NCI-H446 (cell line): ENCODE measurements at regions not wholly inside any gene's neighbourhood (a gene's known extent, or its start where the extent isn't known, plus 50 kb on each side); places are given as distances from the start of the nearest gene placed in this dataset.
"Not testable (repeated sequence)": the region's sequence is repeated elsewhere in the genome, so short reads cannot be mapped to it uniquely, and the experiment has no call there.

ENCODE experiments used
- DNase-seq, 2 experiments: peaks; one replicate each; lab custom pipeline; 2025; lab: John Stamatoyannopoulos, UW

DNA sequence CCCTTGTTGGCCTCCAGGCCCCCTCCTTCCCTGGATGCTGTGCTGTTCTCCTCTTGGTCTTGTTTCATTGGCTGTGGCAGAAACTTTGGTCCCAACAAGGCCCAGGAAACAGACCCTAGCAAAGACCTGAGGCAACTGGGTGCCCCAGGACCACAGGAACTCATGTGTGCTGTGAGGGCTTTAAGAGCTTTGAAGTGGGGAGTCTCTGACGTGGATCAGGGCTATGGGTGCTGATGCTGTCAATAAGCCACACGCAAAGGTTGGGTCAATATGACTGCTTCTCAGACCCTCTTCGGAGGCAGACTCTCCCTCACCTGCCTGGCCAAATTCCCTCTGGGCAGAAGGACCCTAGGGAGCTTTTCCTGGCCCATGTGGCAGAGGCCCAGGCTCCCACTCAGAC is 91.5 kb upstream of the MLN start:
- DNase-seq, result no peak

DNA sequence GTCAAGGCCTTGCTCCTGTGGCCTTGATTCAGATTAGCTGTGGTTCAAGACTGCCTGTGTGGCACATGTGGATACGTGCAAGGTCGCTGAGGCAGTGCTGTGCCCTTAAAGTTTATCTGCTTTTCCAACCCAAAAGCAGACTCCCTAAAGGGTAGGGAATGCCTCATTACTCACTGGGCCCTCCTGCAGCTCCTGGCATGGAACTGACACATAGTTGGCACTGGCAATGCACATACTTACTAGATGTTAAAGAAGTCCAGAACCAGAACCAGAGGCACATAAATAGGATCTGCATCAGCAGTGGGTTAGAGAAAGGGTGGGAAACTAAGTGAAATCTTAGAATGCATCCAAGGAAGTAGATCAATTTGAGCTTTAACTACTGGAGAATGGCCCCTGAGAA is 90.6 kb upstream of the MLN start:
- peak; percentile 7 to 42 for DNase-seq

DNA sequence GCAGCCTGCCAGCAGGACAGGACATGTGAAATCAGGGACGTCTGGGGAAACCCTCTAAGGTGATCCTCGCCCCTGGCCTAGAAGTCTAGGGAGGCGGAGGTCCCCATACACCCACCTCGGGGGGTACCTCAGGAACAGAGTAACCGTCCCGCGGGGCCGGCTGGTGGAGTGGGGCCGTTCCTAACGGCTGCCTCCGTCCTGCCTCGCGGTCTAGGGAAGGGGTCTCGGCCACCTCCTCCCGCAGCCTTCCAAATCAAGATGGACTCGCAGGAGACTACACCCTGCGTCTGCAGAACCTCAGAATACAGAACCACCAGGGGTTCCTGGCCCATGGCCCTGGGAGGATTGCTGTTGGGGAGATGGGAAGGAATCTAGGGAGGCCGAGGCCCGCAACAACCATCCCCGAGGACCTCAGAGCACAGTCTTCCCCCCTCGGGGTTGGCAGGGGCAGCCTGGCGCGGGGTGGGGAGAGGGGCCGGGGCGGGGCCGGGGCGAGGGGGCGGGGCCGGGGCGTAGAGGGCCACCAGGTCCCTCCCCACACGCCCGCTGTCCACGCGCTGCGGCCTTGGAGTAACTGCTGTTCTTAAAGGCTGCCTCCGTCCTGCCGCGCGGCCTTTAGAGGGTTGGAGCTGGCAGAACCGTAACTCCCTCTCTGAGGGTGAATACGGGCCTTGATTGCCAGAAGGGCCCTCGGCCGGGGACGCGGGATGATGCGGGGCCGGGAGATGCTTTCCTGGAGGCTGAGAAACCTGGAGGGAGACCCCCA is 89.0 kb upstream of the MLN start:
- DNase-seq, result no peak

DNA sequence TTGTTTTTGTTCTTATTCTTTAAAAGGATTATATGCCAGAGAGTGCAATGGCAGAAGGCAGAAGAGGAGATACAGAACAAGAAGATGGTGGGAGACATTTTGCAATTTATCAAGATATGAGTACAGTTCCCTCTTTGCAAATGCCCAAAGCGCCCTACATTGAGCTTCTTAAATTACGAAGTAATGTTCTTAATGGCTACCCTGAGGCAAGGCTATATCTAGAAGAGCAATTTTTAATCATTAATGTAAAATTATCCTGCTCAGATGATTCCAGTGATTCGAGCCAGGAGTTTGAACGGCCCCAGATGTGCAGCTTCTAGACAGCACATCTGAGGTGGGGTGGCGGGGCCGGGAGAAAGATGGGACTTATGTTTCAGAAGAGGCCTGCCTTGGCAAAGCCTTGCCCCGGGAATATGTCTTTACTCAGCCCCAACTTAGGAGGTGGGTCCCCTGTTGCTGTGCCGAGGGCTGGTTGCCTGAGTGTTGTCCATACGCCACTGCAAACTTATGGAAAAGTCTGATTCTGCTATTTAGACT is 84.9 kb upstream of the MLN start:
- DNase-seq, result no peak

DNA sequence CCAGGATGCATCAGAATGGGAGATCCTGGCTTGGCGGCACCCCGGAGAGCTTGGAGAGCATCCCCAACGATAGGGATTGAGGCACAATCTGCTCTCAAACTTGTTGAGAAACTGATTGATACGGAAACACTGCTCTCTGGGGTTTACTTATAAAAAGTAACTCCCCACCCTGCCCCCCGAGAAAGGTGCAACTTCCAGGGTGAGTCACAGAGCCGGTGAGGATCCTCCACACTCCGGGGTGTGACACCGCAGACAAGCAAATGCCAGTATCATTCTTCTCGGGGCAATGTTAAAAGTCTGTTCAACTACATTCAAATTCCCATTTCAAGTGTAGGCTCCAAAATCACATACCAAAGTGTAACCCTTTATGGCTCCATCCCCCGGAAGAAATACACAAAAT is 84.4 kb upstream of the MLN start:
- no peak for DNase-seq

DNA sequence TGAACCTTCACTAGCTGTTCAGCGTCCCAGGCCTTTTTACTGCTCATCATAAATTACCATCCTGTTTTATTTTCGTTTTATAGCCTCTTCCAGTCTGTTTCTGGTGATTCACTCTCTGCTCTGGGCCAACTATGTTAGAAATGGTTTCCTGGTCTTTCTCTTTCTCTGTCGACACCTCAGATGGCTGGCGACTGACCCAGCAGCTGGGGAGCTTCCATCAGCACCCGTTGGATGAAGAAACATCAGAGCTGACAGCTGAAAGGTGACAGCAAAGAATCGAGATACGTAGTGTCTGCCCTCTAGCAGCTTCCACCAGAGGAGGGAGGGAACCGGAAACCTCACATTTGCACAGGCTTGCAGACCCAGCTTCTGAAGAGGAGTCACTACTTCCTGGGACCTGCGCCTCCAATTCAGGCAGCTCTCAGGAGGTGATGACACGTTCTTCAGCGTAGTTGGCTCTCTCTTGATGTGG is 82.9 kb upstream of the MLN start:
- DNase-seq, result no peak

DNA sequence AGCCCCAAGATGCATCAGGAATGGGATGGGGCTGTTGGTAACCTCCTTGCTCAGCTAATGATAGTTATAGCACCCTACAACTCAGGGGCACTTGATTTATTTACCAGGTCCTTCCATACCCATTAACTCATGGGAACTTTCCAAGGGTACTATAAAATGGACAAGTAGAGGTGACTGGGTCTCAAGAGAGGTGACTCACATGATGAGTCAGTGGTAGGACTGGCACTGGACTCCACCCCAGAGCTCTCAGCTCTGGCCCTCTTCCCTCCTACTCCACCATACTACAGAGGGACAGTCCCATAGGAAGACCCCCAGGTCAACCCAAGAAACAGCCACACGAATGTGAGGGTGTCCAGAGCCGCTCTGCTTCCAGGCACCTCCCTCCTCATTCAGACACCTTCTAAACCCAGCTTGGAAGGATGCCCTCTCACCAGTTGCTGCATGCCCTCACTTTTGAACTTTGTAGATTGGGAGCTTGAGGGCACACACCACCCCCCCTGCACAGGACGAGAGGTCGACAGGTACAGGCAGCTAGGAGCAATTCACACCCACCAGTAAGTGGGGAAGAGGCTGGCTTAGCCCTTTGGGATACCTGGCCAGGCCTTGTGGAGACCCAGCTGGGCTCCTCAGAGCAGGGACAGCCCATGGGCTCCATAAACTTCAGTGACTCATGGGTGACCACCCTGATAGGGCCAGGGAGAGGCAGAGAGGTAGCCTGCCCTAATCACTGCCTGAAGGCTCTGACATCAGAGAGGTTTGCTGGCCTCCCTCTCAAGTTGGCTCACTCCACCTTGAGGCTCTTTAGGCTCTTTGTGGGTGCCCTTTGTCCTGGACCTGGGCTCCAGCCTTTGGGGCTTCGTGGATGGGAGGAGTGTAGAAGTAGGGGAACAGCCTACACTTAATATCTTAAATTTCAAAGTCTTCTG is 81.6 kb upstream of the MLN start:
- no peak for DNase-seq

DNA sequence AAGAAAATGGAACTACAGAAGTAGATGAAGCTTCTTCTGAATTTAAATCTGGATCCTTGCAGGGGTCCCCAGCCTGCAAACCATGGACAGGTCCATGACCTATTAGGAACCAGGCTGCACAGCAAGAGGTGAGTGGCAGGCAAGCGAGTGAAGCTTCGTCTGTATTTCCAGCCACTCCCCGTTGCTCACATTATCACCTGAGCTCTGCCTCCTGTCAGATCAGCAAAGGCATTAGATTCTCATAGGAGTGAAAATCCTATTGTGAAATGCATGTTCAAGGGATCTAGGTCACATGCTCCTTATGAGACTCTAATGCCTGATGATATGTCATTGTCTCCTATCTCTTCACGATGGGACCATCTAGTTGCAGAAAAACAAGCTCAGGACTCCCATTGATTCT is 79.8 kb upstream of the MLN start:
- not testable (repeated sequence) for DNase-seq

DNA sequence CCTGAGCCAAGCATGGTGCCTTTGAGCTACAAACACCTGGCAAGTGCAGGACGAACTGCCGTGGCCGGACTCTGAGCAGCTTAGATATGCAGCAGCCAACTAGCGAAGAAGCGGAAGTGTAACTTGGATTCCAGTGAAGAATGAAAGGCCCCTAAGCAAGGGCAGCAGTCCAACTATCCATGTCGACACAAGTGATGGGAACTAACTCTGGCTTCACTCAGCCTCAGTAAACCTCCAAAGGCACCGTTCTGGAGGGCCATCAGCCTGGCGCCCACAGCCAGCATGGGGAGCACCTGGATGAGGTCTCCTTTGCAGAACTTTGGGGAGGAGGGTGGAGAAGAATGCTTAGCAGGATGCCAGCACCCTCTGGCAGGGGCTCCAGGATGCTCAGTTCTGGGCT is 78.4 kb upstream of the MLN start:
- no peak for DNase-seq

DNA sequence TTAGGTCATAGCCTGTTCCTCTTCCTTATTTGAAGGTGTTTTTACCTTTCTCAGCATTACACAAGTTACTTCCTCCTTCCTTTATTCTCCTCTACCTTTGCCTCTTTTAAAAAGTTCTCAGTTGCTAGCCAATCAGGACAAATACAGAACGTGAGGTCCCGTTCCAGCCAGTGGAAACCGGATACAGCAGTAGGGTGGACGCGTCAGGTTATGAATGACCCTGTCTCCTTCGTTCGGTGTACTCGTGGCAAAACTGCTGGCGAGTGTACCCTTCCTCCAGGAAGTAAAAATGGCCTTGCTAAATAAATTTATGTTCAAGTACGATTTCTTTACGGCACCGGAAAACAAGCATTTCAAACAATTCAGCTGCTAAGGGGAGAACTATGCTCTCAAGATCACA is 77.0 kb upstream of the MLN start:
- no peak for DNase-seq

DNA sequence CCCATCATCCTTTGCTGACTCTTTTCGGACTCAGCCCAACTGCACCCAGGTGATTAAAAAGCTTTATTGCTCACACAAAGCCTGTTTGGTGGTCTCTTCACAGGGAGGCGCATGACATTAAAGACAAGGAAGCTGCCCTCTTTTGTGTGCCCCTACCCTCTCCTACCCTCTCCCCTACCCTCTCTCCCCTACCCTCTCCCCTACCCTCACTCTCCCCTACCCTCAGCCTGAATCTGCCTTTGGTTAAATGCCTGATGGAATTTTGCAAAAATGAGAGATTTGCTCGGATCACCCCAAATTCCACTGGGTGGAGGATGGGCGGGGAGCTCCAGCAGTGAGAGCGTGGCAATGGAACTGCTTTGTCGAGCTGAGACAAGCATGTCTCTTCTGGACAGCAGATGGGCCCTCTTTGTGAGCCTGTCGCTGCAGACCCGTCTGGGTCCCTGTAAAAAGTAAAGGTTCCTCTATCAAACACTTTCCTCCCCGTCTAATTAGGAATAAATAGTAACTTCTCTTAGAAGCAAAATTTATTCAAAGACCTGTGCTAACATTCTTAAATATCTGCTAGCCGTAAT is 76.4 kb upstream of the MLN start:
- no peak for DNase-seq

DNA sequence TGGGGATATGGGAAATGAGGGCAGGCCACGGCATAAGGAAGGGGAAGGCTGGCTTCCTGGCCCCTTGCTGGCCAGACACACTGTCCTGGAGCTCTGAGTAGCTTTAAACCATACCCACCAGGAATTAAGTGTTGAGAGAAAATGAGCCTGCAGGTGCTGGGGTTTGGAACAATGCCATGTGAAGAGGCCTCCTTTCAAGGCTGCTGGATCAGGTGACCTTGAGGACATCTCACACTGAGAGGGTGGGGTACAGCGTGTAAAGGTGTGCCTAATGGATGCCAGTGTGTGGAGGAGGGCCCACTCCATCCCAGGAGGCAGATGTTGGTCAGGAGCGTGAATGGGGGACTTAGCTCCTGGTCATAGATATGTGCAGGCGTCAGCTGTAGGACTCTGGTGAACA is 74.8 kb upstream of the MLN start:
- no peak for DNase-seq

DNA sequence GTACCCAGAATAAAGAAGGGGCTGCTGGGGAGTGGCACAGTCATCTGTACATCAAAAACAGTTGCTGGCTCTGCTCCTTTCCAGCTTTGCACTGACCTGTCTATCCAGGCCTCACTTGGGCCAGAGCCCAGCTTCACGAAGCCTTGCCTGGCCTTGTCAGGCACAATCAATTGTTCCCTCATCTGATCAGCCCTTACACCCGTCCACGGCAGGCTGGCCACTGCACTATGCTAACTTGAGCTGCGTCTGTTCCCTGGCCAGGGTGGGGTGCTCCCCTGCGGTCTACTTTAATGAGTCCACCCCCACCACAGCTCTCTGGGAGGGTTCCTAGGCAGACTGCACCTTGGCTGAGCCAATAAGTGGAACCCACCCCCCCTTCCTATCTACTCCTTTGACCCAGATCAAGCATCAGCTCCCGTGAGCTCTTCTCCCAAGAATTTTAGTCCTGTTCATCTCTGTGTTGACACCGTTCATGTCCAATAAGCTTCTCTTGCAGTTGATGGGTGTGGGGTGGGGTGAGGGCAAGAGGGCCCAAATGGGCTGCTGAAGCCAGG is 74.3 kb upstream of the MLN start:
- DNase-seq, result no peak

DNA sequence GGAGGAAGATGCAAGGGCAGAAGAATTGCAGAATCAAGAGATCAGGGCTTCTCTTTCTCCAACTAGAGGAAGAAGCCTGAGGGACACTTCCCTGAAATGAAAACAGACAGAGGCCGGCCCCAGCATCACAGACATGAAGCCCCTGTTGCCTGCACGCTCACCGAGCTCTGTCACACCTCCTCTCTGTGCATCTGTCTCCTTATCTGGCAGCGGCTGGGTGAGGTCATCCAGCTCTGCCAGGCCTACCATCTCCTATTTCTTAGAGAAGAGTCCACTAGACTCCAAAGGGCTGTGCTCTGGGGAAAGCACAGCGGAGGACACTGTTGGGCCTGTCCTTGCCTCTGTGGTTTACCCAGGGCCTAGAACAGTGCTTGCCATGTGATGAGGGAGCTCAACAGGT is 71.9 kb upstream of the MLN start:
- DNase-seq, result no peak

DNA sequence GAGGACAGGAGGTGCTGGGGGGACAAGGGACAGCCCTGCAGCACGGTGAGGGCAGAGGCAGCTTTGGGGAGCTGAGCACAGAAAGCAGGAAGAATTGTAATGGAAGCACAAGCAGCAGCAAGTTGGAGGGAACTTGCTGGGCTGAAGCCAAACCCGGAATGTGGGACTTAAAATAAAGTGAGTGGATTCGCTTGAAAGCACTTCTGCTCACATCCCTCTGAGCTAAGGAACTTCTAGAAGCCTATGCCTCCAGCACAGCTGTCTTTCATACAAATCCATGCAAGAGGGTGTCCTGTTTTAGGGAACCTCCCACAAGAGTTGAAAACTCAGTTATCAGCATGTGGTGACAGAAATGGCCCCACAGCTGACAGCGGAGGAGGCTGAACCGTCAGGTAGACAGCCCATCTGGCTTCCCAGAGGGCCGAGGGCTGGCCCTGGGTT is 71.4 kb upstream of the MLN start:
- no peak for DNase-seq

DNA sequence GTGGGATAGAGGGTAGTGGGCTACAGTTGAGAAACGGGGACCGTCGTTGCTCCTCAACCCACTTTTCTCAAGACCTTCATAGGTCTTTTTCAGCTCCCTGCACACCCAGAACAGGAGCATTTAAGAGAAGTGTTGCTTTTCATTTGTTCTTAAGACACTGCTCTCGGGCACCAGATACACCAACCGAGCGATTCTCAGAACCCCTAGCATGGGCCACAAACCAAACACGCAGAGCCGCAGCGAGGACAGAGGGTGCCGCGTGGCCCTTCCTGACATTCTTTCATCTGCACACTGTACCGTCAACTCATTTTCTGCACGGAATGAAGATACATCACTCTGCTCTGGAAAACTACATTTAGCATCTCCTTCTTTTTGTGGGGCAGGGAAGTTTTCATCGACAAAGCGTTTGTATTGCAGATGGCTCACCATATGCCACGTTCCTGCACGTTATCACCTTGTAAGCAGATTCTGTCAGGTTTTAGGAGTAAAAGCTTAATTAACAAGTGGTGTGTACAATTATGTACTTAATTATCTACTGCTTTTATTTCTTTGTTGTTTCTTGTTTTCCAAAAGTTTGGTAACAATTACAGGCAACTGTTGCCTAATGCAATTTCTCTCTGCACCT is 70.4 kb upstream of the MLN start:
- DNase-seq, result no peak

DNA sequence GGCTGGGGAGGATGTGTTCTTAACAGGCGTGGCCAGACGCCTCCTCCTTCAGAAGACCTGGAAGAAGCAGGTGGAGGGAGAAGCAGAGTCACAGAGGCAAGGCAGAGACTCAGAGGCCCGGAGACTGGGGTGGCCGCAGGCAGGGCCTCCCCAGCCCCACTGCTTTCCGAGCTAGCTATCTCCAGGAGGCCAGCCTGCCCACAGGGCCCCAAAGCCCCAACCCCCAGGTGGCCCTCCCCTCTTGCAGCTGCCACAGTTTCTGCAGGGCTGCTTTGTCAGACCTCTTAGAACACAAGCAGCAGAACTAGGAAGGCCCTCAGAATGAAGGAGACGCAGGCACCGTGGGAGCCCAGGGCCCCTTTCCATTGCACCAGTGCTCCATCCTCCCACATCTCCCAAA is 69.0 kb upstream of the MLN start:
- DNase-seq, result no peak

DNA sequence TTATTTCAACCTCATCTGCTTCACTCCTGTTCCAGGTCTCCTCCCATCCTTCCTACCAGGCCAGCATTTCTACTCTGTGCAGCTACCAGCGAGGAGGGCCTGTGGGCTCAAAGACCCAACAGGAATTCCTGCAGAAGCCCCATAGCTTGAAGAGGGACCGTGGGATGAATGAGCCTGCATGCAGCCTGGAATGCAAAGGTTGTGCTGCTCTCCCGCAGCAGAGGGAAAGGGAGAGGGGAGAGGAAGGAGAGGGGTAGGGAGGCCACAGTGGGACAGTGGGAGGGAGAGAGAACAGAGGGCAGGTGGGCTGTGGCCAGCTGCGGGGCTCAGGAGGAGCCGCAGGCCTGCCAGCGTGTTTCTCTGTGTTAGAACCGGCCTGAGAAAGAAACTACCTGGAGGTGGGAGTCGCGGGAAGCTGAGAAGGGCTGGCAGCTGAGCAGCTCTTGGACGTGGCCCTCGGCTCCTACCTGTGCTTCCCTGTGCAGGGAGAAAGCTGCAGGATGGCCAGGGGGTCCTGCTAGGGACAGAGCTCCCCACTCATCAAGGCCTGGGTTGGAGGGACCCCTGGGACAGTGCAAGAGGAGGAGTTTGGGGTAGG is 66.1 kb upstream of the MLN start:
- no peak for DNase-seq

DNA sequence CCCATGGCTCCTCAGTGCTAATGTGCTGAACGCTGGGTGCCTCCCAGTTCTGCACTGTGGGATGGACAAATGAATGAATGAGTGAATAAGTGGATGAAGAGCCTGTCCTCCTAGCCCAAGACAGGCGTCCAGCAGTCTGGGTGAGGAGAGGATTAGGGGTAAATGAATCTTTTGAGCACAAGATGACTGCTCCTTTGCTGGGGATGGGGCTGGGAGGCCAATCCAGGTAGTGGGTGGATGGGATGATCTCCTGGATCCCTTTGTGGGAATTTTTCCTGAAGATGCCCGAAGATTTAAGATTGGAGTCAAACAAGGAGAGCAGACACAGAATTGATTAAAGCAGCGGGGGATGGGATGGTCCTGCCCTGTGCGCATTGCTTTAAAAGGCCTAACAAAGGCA is 65.3 kb upstream of the MLN start:
- no peak for DNase-seq

DNA sequence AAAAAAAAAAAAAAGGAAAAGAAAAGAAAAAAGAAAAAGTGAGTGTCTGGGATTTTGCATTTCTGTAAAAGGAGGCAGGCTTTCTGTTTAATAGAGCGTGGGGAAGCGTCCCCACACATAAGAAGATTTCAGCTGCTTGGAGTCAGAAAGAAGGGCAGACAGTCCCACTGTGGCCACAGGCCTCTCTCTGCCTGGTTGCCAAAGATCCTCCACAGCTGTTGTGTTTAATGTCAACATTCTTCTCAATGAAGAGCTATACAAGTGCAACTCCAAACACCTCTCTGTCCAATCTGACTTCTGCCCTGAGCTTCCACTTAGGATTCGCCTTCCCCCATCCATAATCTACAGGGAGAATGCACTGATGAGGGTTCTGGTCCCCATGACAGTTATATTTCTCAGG is 64.3 kb upstream of the MLN start:
- DNase-seq, result no peak

DNA sequence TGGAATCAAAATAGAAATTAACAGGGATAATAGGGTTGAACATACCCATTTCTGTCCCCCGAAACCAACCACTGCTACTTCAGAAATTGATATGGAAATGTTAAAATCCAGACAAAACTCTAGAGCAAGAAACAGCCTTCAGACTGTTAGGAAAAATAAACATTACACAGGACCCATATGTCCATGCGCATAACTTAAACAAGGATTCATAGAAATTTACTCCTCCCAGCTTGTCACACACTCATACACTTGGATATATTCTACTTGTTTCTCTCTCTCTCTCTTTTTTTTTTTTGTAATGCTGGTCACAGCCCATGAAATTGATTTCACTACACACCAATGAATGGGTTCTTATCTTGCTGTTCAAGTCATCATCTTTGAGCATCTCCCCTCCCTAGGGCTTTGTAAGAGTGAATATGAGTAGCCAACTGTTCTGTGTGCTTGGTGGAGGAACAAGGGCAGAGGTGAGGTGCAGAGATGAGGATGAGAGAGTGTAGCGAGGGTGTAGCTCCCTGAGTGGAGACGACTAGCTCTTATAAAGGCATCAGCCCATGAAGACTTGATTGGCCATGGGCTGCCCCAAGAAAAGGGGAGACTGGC is 61.8 kb upstream of the MLN start:
- DNase-seq, result no peak
